Posterior vena cava (tissue), 2 donors: ENCODE measurements at regions not wholly inside any gene's neighbourhood (a gene's known extent, or its start where the extent isn't known, plus 50 kb on each side); places are given as distances from the start of the nearest gene placed in this dataset.

Experiments
- DNase-seq: peaks from one replicate; pipeline ENCODE4 v3.0.0-alpha.2; 2020; ENCODE audit warnings: low spot score
- intact Hi-C, 2 donors: fragments of 100-400 bp; cut with DNase I; formaldehyde crosslinking; loops; one replicate each; pipeline versions ENCODE4 v1.14.1 to v1.14.2; 2022 to 2023
- donor health status: DM: yes; HTN: yes; CAD: no.
- donor health status: DM: yes; HTN: yes; CAD: no.

DNA sequence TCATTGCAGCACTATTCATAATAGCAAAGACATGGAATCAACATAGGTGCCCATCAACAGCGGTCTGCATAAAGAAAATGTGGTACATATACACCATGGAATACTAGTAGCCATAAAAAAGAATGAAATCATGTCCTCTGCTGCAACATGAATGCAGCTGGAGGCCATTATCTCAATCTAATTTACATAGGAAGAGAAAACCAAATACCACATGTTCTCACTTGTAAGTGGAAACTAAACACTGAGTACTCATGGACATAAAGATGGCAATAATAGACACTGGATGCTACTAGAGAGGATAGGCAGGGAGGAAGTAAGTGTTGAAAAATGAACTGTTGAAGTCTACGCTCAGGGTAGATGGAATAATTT is 203.9 kb upstream of the CDH9 start:
- intact Hi-C loops = no loop called here
- no peak for DNase-seq

DNA sequence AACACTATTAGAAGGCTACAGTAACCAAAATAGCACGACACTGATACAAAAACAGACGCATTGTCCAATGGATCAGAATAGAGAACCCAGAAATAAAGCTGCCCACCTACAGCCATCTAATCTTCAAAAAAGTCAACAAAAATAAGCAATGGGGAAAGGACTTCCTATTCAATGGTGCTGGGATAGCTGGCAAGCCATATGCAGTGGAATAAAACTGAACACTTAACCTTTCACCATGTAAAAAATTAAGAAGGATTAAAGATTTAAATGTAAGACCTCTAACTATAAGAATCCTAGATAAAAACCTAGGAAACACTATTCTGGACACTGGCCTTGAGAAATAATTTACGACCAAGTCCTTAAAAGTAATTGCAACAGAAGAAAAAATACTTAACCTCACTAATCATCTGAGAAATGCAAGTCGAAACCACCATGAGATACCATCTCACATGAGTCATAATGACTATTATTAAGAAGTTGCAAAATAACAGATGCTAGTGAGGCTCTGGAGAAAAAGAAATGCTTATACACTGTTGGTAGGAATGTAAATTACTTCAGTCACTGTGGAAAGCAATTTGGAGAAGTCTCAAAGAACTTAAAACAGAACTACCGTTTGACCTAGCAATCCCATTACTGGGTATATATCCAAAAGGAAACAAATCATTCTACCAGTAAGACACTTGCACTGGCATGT is 203.3 kb upstream of the CDH9 start:
- intact Hi-C loops = no loop called here
- DNase-seq = no peak

GRCh38 chr5:27240791-27241190 is 202.4 kb upstream of the CDH9 start:
- intact Hi-C loops = no loop called here
- no peak for DNase-seq

GRCh38 chr5:27234916-27235315 is 196.5 kb upstream of the CDH9 start:
- DNase-seq = no peak
- intact Hi-C loops = no loop called here

DNA sequence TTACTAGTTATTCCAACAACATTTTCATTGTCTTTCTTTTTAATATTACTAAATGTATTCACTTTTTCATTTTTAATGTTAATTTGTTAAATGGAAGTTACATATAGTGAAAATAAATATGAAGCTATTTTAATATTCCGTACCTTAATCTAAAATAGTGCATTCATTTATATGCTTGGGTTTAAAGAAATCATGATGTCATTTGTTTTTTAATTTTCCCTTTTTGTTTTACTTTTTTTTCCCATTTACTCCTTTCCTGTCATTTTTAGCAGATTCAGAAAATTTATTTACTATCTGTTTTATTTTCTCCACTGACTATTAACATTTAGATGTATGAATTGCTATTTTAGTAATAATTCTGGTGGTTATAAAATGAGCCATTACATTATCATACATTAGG is 183.0 kb upstream of the CDH9 start:
- intact Hi-C loops = no loop called here
- DNase-seq = no peak

DNA sequence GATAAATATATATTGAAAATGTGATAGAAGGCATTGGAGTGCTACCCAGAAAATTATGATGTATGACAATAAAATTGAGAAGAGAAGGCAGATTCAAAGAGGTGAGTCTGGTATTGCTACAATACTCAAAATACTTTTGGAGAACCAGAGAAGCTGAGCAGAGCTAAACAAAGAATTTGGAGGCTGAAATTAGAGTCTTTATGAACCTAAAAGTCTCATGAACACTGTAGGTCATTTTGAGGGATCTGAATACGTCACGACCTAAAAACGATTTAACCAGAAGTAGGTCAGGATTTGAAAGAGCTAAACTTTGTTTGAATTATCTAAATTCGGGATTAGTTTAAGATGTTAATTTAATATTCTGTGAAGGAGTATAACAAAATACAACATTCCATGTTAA is 182.4 kb upstream of the CDH9 start:
- no peak for DNase-seq
- intact Hi-C loops = no loop called here

DNA sequence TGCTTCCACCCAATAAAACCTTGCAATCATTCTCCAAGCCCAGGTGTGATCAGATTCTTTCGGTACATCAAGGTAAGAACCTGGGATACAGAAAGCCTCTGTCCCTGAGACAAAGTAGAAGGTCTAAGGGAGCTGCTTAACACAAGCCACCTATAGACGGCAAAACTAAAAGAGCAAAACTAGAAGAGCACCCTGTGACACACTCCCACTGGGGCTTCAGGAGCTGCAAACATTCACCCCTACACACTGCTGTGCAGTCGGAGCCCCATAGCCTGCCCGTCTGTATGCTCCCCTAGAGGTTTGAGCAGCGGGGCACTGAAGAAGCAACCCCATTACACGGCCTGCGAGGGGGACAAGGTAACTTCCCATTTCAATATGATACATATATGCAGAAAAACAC is 179.6 kb upstream of the CDH9 start:
- DNase-seq = no peak
- intact Hi-C loops = no loop called here

DNA sequence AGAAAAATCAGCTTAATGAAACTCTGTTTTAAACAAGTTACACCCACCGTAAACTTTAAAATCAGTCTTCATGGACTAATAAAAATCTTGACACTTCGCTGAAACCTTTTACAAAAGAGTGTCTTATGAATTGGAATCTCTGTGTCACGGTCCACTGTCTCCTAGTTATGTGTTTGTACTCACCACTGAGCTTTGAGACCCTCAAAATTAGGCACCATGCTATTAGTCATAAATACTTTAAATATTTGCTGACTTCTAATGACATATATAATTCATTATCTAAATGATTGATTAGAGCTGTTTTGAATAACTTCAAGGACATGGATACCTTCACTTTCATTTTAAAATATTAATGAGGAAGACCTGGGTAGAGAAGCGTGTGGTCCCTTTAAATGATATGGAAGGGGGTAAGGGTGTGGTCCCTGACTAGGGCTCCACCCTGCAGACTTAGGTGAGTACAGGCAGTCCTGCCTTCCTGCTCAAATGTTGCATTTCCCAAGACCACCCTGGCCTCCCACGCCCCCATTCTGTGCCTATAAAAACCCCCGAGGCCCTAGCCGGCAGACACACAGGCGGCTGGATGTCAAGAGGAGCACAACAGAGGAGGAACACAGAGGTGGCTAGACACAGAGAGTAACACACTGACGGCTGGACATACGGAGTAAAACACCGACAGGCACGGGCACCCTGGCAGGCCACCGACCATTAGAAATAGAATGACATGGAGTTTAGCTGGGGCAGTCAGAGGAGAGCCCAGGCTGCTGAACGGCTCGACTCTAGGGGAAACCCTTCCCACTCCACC is 179.0 kb upstream of the CDH9 start:
- intact Hi-C loops = no loop called here
- no peak for DNase-seq

GRCh38 chr5:27216367-27216950 is 178.1 kb upstream of the CDH9 start:
- DNase-seq = no peak
- intact Hi-C loops = no loop called here

GRCh38 chr5:27208051-27208450 is 169.7 kb upstream of the CDH9 start:
- no peak for DNase-seq
- intact Hi-C loops = no loop called here

DNA sequence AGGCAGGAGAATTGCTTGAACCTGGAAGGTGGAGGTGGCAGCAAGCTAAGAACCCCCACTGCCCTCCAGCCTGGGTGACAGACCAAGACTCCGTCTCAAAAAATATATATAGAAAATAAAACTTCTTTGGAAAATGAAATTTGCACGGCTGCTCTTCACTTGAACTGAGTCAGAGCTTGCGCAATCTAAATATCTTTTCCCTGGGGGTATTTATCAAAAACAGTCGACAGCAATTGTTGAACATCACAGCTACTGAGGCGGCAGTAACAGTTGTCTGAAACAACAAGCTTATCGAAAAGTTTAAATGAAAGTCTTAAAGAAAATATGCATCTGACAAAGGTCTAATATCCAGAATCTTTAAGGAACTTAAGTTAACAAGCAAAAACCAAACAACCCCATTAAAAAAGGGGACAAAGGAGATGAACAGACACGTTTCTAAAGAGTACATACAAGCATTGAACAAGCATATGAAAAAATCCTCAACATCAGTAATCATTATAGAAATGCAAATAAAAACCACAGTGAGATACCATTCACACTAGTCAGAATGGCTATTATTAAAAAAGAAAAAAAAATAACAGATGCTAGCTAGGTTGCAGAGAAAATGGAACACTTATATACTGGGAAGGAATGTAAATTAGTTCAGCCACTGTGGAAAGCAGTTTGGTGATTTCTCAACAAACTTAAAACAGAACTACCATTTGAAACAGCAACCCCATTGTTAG is 153.6 kb upstream of the CDH9 start:
- intact Hi-C loops = no loop called here
- DNase-seq = no peak

GRCh38 chr5:27172693-27173092 is 134.3 kb upstream of the CDH9 start:
- intact Hi-C loops = no loop called here
- DNase-seq = no peak

GRCh38 chr5:27171761-27172261 is 133.4 kb upstream of the CDH9 start:
- intact Hi-C loops = no loop called here

DNA sequence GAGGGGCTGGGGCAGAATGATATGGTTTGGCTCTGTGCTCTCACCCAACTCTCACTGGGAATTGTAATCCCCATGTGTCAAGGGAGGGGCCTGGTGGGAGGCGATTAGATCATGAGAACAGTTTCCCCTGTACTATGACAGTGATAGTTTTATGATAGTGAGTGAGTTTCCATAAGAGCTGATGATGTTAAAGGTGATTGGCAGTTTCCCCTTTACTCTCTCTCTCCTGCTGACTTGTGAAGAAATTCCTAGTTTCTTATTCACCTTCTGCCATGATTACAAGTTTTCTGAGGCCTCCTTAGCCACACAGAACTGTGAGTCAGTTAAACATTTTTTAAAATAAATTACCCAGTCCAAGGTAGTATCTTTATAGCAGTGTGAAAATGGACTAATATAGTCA is 120.4 kb upstream of the CDH9 start:
- intact Hi-C loops = no loop called here
- DNase-seq = no peak

More at GRCh38 chr5:27171761-27172261, 133.4 kb upstream of the CDH9 start:
- DNase-seq = no peak

DNA sequence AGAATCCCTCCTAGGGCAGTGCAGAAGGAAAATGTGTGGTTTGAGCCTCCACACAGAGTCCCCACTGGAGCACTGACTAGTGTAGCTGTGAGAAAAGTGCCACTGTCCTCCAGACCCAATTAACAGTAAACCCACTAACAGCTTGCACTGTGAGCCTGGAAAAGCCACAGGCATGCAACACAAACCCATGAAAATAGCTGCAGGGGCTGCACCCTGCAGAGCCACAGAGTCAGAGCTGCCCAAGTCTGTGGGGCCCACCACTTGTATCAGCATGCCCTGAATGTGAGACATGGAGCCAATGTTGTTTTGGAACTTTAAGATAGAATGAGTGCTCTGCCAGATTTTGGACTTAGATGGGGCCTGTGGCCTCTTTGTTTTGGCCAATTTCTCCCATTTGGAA is 119.8 kb upstream of the CDH9 start:
- no peak for DNase-seq
- intact Hi-C loops = no loop called here

DNA sequence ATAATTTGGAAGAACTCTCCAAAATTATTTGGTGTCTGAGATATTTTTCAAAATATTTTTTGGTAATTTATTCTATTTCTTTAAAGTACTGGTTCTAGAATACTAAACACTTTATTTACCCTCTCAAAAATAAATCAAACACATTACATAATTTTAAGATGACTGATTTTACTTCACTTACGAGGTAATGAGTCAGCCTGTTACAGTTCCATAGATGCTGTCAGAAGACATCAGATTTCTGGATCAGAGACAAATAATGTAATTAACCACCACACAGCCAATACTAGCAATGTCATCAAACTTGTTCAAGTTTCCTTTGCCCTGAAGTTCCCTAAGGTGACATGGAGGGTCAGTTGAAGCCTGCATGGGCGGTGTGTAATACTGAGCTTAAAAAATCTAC is 106.1 kb upstream of the CDH9 start:
- intact Hi-C loops = no loop called here
- no peak for DNase-seq

DNA sequence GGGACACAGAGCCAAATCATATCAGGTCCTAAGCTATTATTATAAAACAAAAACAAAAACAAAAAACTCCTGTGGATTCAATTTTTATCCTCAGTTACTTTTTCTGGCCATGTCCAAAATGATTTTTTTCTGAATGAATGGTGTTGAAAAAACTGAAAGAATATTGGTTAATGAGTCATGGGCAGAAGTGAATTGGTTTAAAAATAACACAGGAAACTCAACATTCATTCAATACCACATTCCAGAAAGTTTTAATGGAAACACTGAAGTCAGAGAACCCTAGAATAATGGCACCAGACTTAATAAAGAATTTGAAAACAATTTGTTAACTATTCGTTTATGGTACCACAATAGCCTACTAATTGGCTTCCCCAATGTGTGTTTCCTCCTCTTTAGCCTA is 102.4 kb upstream of the CDH9 start:
- no peak for DNase-seq
- intact Hi-C loops = no loop called here

GRCh38 chr5:27130587-27130986 is 92.2 kb upstream of the CDH9 start:
- DNase-seq = no peak
- intact Hi-C loops = no loop called here

DNA sequence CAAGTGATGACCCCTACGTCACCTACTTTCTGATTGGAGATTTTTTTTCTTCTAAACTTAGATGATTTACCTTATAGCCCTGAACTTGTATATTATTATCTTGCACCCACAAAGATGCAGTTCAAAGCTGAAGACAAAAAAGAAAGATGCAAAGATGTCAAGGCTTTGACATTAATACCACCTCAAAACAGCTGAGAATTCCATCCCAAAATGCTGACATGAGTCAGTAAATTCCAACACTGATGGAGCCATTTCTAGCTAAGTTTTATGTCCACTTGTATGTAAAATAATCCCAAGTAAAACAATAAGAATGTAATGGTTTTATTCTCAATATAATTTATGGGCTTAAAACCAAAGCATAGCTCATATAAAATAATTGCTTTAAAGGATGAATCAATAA is 91.5 kb upstream of the CDH9 start:
- intact Hi-C loops = no loop called here
- DNase-seq = no peak

DNA sequence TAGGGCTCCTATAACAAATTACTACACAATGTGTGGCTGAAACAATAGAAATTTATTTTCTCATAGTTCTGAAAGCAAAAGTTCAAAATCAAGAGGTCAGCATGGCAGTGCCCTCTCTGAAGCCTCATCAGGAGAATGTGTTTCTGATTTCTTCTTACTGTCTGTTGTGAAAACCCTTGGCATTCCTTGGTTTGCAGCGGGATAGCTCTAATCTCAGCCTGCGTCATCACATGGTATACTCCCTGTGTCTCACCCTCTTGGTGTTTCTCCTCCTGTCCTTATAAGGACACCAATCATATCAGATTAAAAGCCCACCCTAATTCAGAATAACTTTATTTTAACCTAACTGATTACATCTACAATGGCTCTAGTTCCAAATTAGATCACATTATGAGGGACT is 87.5 kb upstream of the CDH9 start:
- intact Hi-C loops = no loop called here
- DNase-seq = no peak
